ENCODE measurements at regions not wholly inside any gene's neighbourhood (a gene's known extent, or its start where the extent isn't known, plus 50 kb on each side); places are given as distances from the start of the nearest gene placed in this dataset.

DNA sequence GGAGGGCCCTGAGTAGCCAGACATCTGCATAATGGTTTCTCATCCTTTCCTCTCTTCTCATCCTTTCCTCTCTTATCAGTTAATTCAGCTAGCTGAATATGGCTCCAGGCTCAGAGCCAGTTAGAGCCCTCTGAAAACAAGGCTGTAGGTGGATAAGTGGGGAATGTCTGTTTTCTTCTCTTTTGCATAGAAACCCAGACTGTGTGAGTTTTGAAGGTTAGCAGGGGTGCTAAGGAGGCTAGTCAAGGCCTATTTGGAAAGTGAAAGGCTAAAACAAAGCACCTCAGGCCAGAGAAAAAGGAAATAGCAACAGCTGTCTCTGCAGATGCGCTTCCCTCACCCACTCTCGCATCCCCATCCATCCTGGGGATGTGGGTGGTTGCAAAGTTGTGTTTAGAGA is 420.9 kb downstream of the SHISA9 start:
- TF ChIP-seq CTCF (conservative IDR thresholded peaks at IDR 0.05; ENCODE audit: low read depth, low read length), result no peak
- no peaks in the 10 kb centered on the region for H3K27me3 ChIP-seq (ENCODE audit: insufficient read depth, low read depth)
- no peaks in the 10 kb centered on the region for H4K20me1 ChIP-seq (ENCODE audit: insufficient read depth)
- H3K4me2 ChIP-seq, result no peak overlapping the region
- H3K4me1 ChIP-seq (ENCODE audit: low read depth, poor library complexity, severe bottlenecking), result no peaks in the 10 kb centered on the region
- H3K79me2 ChIP-seq (ENCODE audit: insufficient read depth, low read depth), result no peaks in the 10 kb centered on the region
- no peaks in the 10 kb centered on the region for H3K36me3 ChIP-seq (ENCODE audit: insufficient read depth)
- no peak overlapping the region for H2AFZ ChIP-seq (ENCODE audit: low read depth)
- no peak overlapping the region for H3K9ac ChIP-seq
- H3K27ac ChIP-seq, result no peak overlapping the region
- H3K4me3 ChIP-seq (IDR thresholded peaks at IDR 0.05; ENCODE audit: insufficient read depth, low read depth, low read length), result no peak overlapping the region

- Histone ChIP-seq H2AFZ (ENCODE audit: low read depth) (no peak overlapping the region), H3K9ac (no peak overlapping the region), H3K36me3 (ENCODE audit: insufficient read depth) (no peaks in the 10 kb centered on the region), H4K20me1 (ENCODE audit: insufficient read depth) (no peaks in the 10 kb centered on the region), H3K27me3 (ENCODE audit: insufficient read depth, low read depth) (no peaks in the 10 kb centered on the region), H3K4me3 (IDR thresholded peaks at IDR 0.05; ENCODE audit: insufficient read depth, low read depth, low read length) (no peak overlapping the region), H3K27ac (no peak overlapping the region), H3K79me2 (ENCODE audit: insufficient read depth, low read depth) (no peaks in the 10 kb centered on the region), H3K4me2 (no peak overlapping the region), H3K4me1 (ENCODE audit: low read depth, poor library complexity, severe bottlenecking) (no peaks in the 10 kb centered on the region)
- TF ChIP-seq CTCF (conservative IDR thresholded peaks at IDR 0.05; ENCODE audit: low read depth, low read length), result no peak
Measured at GRCh38 chr16:13324851-13325250, 423.5 kb downstream of the SHISA9 start.

DNA sequence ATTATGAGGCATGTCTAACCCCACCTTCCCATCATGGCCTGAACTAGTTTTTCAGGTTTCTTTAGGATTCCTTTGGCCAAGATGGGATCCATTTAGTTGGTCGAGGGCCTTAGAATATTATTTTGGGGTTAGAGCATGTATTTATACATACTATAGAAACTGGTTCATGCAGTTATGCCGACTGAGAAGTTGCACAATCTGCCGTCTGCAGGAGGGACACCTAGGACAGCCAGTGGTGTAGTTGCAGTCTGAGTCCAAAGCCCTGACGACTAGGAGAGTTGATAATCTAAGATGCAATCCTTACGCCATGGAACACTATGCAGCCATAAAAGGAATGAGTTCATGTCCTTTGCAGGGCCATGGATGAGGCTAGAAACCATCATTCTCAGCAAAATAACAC is 424.0 kb downstream of the SHISA9 start:
- Histone ChIP-seq H3K79me2 (ENCODE audit: insufficient read depth, low read depth) (no peaks in the 10 kb centered on the region), H3K36me3 (ENCODE audit: insufficient read depth) (no peaks in the 10 kb centered on the region), H3K4me2 (no peak overlapping the region), H2AFZ (ENCODE audit: low read depth) (no peak overlapping the region), H3K4me1 (ENCODE audit: low read depth, poor library complexity, severe bottlenecking) (no peaks in the 10 kb centered on the region), H3K9ac (no peak overlapping the region), H3K4me3 (IDR thresholded peaks at IDR 0.05; ENCODE audit: insufficient read depth, low read depth, low read length) (no peak overlapping the region), H3K27ac (no peak overlapping the region), H3K27me3 (ENCODE audit: insufficient read depth, low read depth) (no peaks in the 10 kb centered on the region), H4K20me1 (ENCODE audit: insufficient read depth) (no peaks in the 10 kb centered on the region)
- no peak for TF ChIP-seq CTCF (conservative IDR thresholded peaks at IDR 0.05; ENCODE audit: low read depth, low read length)

DNA sequence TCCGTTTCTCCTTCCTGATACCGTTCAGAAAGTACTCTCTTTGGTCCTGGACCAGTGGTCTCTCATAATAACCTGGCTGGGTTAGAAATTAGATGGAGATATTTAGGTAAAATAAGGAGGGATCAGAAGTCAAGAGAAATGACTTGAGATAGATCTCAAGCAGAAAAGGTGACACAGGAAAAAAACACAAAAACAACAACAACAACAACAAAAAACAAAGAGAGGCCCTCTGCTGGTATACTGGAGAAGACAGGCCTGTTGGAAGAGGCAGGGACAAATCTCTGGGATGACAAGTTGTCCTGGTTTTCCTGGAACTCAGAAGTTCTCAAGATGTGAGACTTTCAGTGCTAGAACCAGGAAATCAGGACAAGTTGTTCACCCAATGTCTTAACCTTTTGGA is 430.5 kb downstream of the SHISA9 start:
- Histone ChIP-seq H2AFZ (ENCODE audit: low read depth) (no peak overlapping the region), H3K79me2 (ENCODE audit: insufficient read depth, low read depth) (no peaks in the 10 kb centered on the region), H4K20me1 (ENCODE audit: insufficient read depth) (no peaks in the 10 kb centered on the region), H3K4me1 (ENCODE audit: low read depth, poor library complexity, severe bottlenecking) (no peaks in the 10 kb centered on the region), H3K27ac (no peak overlapping the region), H3K9ac (no peak overlapping the region), H3K4me2 (no peak overlapping the region), H3K27me3 (ENCODE audit: insufficient read depth, low read depth) (no peaks in the 10 kb centered on the region), H3K4me3 (IDR thresholded peaks at IDR 0.05; ENCODE audit: insufficient read depth, low read depth, low read length) (no peak overlapping the region), H3K36me3 (ENCODE audit: insufficient read depth) (no peaks in the 10 kb centered on the region)
- TF ChIP-seq CTCF (conservative IDR thresholded peaks at IDR 0.05; ENCODE audit: low read depth, low read length), result no peak

Measured in KMS-11 (cell line).